Vagina (tissue), 2 donors: ENCODE measurements at regions not wholly inside any gene's neighbourhood (a gene's known extent, or its start where the extent isn't known, plus 50 kb on each side); places are given as distances from the start of the nearest gene placed in this dataset.

Source experiments
- DNase-seq, 2 donors: peaks; one replicate each; pipeline ENCODE4 v3.0.0-alpha.2; 2017; ENCODE audit errors: extremely low spot score in 2 of 2
- H3K27ac ChIP-seq: fragments of 200-600 bp; sonication (generic); one replicate; pipeline ENCODE4 v1.5.1; 2019
- H3K27me3 ChIP-seq: fragments of 200-600 bp; sonication (generic); one replicate; pipeline ENCODE4 v1.5.1; 2019
- H3K36me3 ChIP-seq, 2 donors: fragments of 200-600 bp; sonication (generic); one replicate each; pipeline ENCODE4 v1.5.1; 2017 to 2019
- H3K4me1 ChIP-seq: fragments of 200-600 bp; sonication (generic); one replicate; pipeline ENCODE4 v1.5.1; 2019
- H3K4me3 ChIP-seq, 2 donors: fragments of 200-600 bp; sonication (generic); 1 replicate in 1 of 2; 2 replicates in 1 of 2; pipeline ENCODE4 v1.5.1; 2016 to 2019
- H3K9me3 ChIP-seq: fragments of 200-600 bp; sonication (generic); one replicate; pipeline ENCODE4 v1.5.1; 2019
- CTCF ChIP-seq, 3 experiments: fragments of 450-650 bp in 2 of 3; fragments of 200-600 bp in 1 of 3; sonication (generic) in 1 of 3; IDR thresholded peaks; one replicate each; pipeline ENCODE4 v1.5.1; 2017 to 2019; ENCODE audit warnings: antibody characterized with exemption in 3 of 3, mild to moderate bottlenecking in 2 of 3, moderate library complexity in 2 of 3
- POLR2A ChIP-seq, 2 donors: fragments of 450-650 bp; IDR thresholded peaks; one replicate each; pipeline ENCODE4 v1.6.1; 2017; ENCODE audit warnings: antibody characterized with exemption in 2 of 2, mild to moderate bottlenecking in 2 of 2, moderate library complexity in 2 of 2
- POLR2AphosphoS5 ChIP-seq, 2 donors: sonication (generic); formaldehyde crosslinking; IDR thresholded peaks; one replicate each; pipeline ENCODE4 v1.9.0; 2017; ENCODE audit warnings: antibody characterized with exemption in 2 of 2, mild to moderate bottlenecking in 2 of 2, low read depth in 1 of 2; ENCODE audit not compliant: insufficient read depth in 1 of 2
- intact Hi-C: fragments of 100-400 bp; cut with DNase I; formaldehyde crosslinking; loops from one replicate; pipeline ENCODE4 v1.15.1; 2023

DNA sequence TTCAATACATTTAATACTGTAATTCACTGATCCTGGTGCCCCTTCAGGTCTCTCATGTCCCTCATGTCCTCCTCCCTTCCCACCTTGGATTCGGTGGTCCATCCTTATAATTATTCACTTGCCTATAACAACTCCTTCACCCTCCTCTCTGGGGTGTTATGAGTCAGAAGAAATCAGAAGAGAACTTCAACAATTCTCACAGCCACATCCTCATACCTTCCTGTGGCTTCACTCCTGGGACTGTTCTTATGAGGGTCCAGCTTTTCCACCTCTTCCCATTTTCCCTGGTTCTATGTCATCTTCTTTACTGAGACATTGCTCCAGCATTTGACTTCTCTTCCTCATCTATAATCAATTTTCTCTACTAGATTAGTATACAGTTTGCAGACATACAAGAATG, 406.1 kb downstream of the NR2F1-AS1 start:
- H3K4me3 ChIP-seq = no peak overlapping the region

DNA sequence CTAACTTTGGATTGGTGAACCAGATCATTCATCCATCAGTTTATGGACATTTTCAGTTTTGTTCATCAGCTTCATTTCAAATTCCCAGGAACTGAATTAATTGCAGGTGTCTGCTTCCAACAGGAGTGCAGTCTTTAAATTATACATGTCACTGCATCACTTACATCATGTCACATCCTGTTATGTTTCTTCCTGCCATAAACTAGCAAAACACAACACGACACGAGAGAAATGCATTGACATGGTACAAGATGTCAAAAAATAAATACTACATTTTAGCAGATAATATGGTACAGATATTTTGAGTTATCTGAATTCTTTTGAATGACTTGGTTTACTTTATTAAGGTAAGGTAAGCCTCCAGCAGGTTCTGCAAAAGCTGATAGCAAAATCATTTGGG, 415.5 kb downstream of the NR2F1-AS1 start:
- intact Hi-C loops = no loop called here
- H3K36me3 ChIP-seq = no peaks in the 10 kb centered on the region
- no peak for TF ChIP-seq CTCF (IDR thresholded peaks at IDR 0.05)
- no peak for TF ChIP-seq POLR2AphosphoS5 (IDR thresholded peaks at IDR 0.05; ENCODE audit: insufficient read depth in 1 of 2, low read depth in 1 of 2)
- TF ChIP-seq POLR2A (IDR thresholded peaks at IDR 0.05) = no peak
- H3K4me1 ChIP-seq = peaks cover 25% of the 10 kb centered on the region
- no peak overlapping the region for H3K4me3 ChIP-seq
- H3K9me3 ChIP-seq = no peaks in the 10 kb centered on the region
- no peaks in the 10 kb centered on the region for H3K27me3 ChIP-seq
- no peak overlapping the region for H3K27ac ChIP-seq
- DNase-seq = no peak

More for the DNA sequence above, 406.1 kb downstream of the NR2F1-AS1 start:
- no peak for DNase-seq
- no peaks in the 10 kb centered on the region for H3K36me3 ChIP-seq
- H3K9me3 ChIP-seq = no peaks in the 10 kb centered on the region
- intact Hi-C loops = no loop called here
- TF ChIP-seq POLR2AphosphoS5 (IDR thresholded peaks at IDR 0.05; ENCODE audit: insufficient read depth in 1 of 2, low read depth in 1 of 2) (no peak), CTCF (IDR thresholded peaks at IDR 0.05) (no peak), POLR2A (IDR thresholded peaks at IDR 0.05) (no peak)
- H3K27me3 ChIP-seq = no peaks in the 10 kb centered on the region
- H3K4me1 ChIP-seq = no peaks in the 10 kb centered on the region
- no peak overlapping the region for H3K27ac ChIP-seq

DNA sequence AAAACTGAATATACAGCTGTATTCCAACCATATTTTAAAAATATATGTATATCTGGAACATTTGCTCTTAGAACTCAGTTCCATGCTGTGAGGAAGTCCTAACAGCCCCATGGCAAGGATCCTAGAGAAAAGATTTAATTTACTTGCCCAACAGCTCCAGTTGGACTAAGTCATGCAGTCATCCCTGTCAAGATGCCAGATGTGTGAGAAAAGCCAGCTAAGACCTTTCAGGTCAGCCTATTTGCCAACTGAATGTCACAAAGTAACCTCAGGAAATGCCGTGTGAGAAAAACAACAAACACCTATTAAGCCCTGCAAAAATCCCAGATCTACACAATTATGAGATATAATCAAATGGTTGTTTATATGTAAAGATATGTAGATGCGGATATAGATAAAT, 416.3 kb downstream of the NR2F1-AS1 start:
- Histone ChIP-seq H3K9me3 (no peaks in the 10 kb centered on the region), H3K4me3 (no peak overlapping the region), H3K27me3 (no peaks in the 10 kb centered on the region), H3K27ac (no peak overlapping the region), H3K36me3 (no peaks in the 10 kb centered on the region), H3K4me1 (peaks cover 25% of the 10 kb centered on the region)
- TF ChIP-seq POLR2A (IDR thresholded peaks at IDR 0.05) (no peak), POLR2AphosphoS5 (IDR thresholded peaks at IDR 0.05; ENCODE audit: insufficient read depth in 1 of 2, low read depth in 1 of 2) (no peak), CTCF (IDR thresholded peaks at IDR 0.05) (no peak)
- intact Hi-C loops = no loop called here
- DNase-seq = no peak

DNA sequence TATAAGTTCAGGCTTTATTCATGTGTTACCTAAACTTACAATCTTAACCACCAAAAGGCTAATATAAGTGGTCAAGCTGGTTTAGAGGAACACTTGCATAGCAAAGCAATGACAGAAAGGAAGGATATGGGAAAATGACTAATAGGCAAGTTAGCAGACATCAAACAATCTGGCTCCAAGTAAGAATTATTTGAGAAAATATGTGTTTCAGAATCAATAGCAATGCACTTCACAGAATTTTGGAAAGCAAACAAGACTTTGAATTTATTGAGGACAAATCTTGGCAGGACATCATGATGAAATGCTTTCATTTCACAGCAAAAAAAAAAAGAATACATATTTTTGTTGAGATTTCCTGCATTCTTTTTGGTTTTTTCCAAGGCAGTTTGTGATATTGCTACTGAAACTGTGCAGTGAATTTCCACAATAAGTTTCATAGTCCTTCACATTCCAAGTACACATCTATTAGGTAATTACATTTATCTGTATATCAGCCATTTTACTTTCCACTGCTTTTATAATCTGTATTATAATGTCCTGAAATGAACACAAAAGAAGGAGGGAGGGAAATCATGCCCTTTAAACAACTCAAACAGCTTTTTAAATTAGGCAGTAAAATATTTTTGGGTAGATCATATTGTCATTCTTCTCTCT, 417.9 kb downstream of the NR2F1-AS1 start:
- TF ChIP-seq POLR2A (IDR thresholded peaks at IDR 0.05) (no peak), POLR2AphosphoS5 (IDR thresholded peaks at IDR 0.05; ENCODE audit: insufficient read depth in 1 of 2, low read depth in 1 of 2) (no peak), CTCF (IDR thresholded peaks at IDR 0.05) (no peak)
- peaks cover 25% of the 10 kb centered on the region for H3K4me1 ChIP-seq
- no peaks in the 10 kb centered on the region for H3K36me3 ChIP-seq
- H3K9me3 ChIP-seq = no peaks in the 10 kb centered on the region
- no peak overlapping the region for H3K27ac ChIP-seq
- no peak for DNase-seq
- no peaks in the 10 kb centered on the region for H3K27me3 ChIP-seq
- intact Hi-C loops = no loop called here
- no peak overlapping the region for H3K4me3 ChIP-seq
